IMR-90 (cell line): ENCODE measurements at regions not wholly inside any gene's neighbourhood (a gene's known extent, or its start where the extent isn't known, plus 50 kb on each side); places are given as distances from the start of the nearest gene placed in this dataset.
A peak's percentile ranks its signal among the peaks of the same experiment; 100 is the strongest.

Experiments used
- ATAC-seq: fragments of 200-7000 bp; cut with Tn5 transposase; 2 replicates; pipeline ENCODE4 v1.9.1; 2020; ENCODE audit warnings: low read depth, mild to moderate bottlenecking, moderate library complexity
- BruUV-seq: library from RNA; stranded (reverse); fragments of 400-500 nt; replicated peaks from 2 replicates; lab custom pipeline; 2021; lab: Mats Ljungman, UMichigan
- CTCF ChIA-PET: fragments of 300-600 bp; formaldehyde crosslinking; extraction: SDS; loops from one replicate; lab custom pipeline; 2021; ENCODE audit warnings: antibody characterized with exemption; lab: Yijun Ruan, JAX
- POLR2A ChIA-PET: fragments of 300-600 bp; sonication (Branson Sonifier 250); formaldehyde crosslinking; loops from one replicate; lab custom pipeline; 2022; ENCODE audit warnings: antibody characterized with exemption; ENCODE audit not compliant: unreplicated experiment; lab: Charles Lee
- DNase-seq: peaks from one replicate; pipeline ENCODE4 v3.0.0; 2013
- H2AFZ ChIP-seq: replicated peaks from 2 replicates; pipeline ENCODE3; 2013; ENCODE audit warnings: low read length, mild to moderate bottlenecking; ENCODE audit not compliant: poor library complexity
- H2AK5ac ChIP-seq: 2 replicates; pipeline ENCODE4 v1.6.1; 2013; ENCODE audit warnings: low read depth, low read length, inconsistent platforms
- H2AK9ac ChIP-seq: replicated peaks from 2 replicates; pipeline ENCODE3; 2013; ENCODE audit warnings: mild to moderate bottlenecking, low read depth, low read length, moderate library complexity; ENCODE audit not compliant: poor library complexity
- H2BK120ac ChIP-seq: 2 replicates; pipeline ENCODE4 v1.6.1; 2013; ENCODE audit warnings: low read depth, low read length, inconsistent platforms
- H2BK15ac ChIP-seq: 3 replicates; pipeline ENCODE4 v1.6.1; 2013; ENCODE audit warnings: low read depth, low read length, inconsistent platforms
- H2BK20ac ChIP-seq: 2 replicates; pipeline ENCODE4 v1.6.1; 2013; ENCODE audit warnings: low read depth, mild to moderate bottlenecking, inconsistent platforms, low read length, moderate library complexity
- H2BK5ac ChIP-seq: 2 replicates; pipeline ENCODE4 v1.6.1; 2013; ENCODE audit warnings: mild to moderate bottlenecking, low read depth, low read length, inconsistent platforms; ENCODE audit not compliant: poor library complexity, severe bottlenecking
- H3K14ac ChIP-seq: replicated peaks from 2 replicates; pipeline ENCODE4 v1.6.1; 2013; ENCODE audit warnings: low read depth, low read length, inconsistent platforms
- H3K18ac ChIP-seq: 2 replicates; pipeline ENCODE4 v1.6.1; 2013; ENCODE audit warnings: low read depth, low read length, control low read depth
- H3K23ac ChIP-seq: 2 replicates; pipeline ENCODE4 v1.6.1; 2013; ENCODE audit warnings: low read depth, low read length, inconsistent platforms
- H3K27ac ChIP-seq: 2 replicates; pipeline ENCODE4 v1.5.1; 2013; ENCODE audit warnings: mild to moderate bottlenecking, control low read depth, low read length; ENCODE audit not compliant: insufficient read depth
- H3K27me3 ChIP-seq: 2 replicates; pipeline ENCODE4 v1.6.1; 2013; ENCODE audit warnings: low read length; ENCODE audit not compliant: control insufficient read depth, insufficient read depth
- H3K36me3 ChIP-seq: 2 replicates; pipeline ENCODE4 v1.6.1; 2013; ENCODE audit warnings: low read length, mixed read lengths; ENCODE audit not compliant: control insufficient read depth, insufficient read depth
- H3K4ac ChIP-seq: 2 replicates; pipeline ENCODE4 v1.6.1; 2013; ENCODE audit warnings: low read depth, low read length, inconsistent platforms
- H3K4me1 ChIP-seq: 2 replicates; pipeline ENCODE4 v1.6.1; 2013; ENCODE audit warnings: low read length, mixed read lengths; ENCODE audit not compliant: control insufficient read depth, insufficient read depth
- H3K4me2 ChIP-seq: 2 replicates; pipeline ENCODE4 v1.6.1; 2013; ENCODE audit warnings: low read depth, mild to moderate bottlenecking, control low read depth, low read length, moderate library complexity
- H3K4me3 ChIP-seq: 2 replicates; pipeline ENCODE4 v1.5.1; 2013; ENCODE audit warnings: low read depth, mild to moderate bottlenecking, control low read depth, low read length, moderate library complexity; ENCODE audit not compliant: insufficient read depth
- H3K56ac ChIP-seq: 2 replicates; pipeline ENCODE4 v1.6.1; 2013; ENCODE audit warnings: low read length, inconsistent platforms; ENCODE audit not compliant: insufficient read depth; ENCODE audit errors: extremely low read depth
- H3K79me1 ChIP-seq, 2 experiments: 2 replicates each; pipeline ENCODE4 v1.6.1; 2013; ENCODE audit warnings: low read length in 2 of 2, inconsistent platforms in 1 of 2, low read depth in 1 of 2
- H3K9ac ChIP-seq: 2 replicates; pipeline ENCODE4 v1.6.1; 2013; ENCODE audit warnings: low read depth, low read length, control low read depth
- H3K9me1 ChIP-seq: 2 replicates; pipeline ENCODE4 v1.6.1; 2013; ENCODE audit warnings: low read length, inconsistent platforms; ENCODE audit not compliant: insufficient read depth
- H3K9me3 ChIP-seq: 2 replicates; pipeline ENCODE4 v1.6.1; 2013; ENCODE audit warnings: low read length; ENCODE audit not compliant: control insufficient read depth, insufficient read depth
- H4K20me1 ChIP-seq: 2 replicates; pipeline ENCODE4 v1.6.1; 2013; ENCODE audit warnings: low read length, inconsistent platforms; ENCODE audit not compliant: insufficient read depth
- H4K5ac ChIP-seq: 2 replicates; pipeline ENCODE4 v1.6.1; 2013; ENCODE audit warnings: mild to moderate bottlenecking, low read depth, low read length, control low read depth
- H4K8ac ChIP-seq, 2 experiments: 2 replicates each; pipeline ENCODE4 v1.6.1; 2013; ENCODE audit warnings: low read depth in 2 of 2, low read length in 2 of 2, control low read depth in 1 of 2, inconsistent platforms in 1 of 2
- H4K91ac ChIP-seq: 2 replicates; pipeline ENCODE4 v1.6.1; 2013; ENCODE audit warnings: low read depth, low read length, inconsistent platforms; ENCODE audit not compliant: insufficient read depth
- BHLHE40 ChIP-seq: fragments of 150-350 bp; IDR thresholded peaks from 2 replicates; pipeline ENCODE4 v1.6.1; 2016; ENCODE audit warnings: mild to moderate bottlenecking, low read depth, low read length
- CHD1 ChIP-seq: IDR thresholded peaks from 2 replicates; pipeline ENCODE4 v1.6.1; 2012; ENCODE audit warnings: low read depth, low read length, improper control_type of control experiment
- FOS ChIP-seq: fragments of 150-350 bp; IDR thresholded peaks from 2 replicates; pipeline ENCODE4 v1.6.1; 2016; ENCODE audit warnings: low read depth, low read length
- MAFK ChIP-seq: IDR thresholded peaks from 2 replicates; pipeline ENCODE4 v1.6.1; 2012; ENCODE audit warnings: low read depth, low read length, improper control_type of control experiment
- MXI1 ChIP-seq: IDR thresholded peaks from 2 replicates; pipeline ENCODE4 v1.6.1; 2012; ENCODE audit warnings: low read depth, mild to moderate bottlenecking, low read length, moderate library complexity, borderline replicate concordance
- NFE2L2 ChIP-seq: fragments of 150-350 bp; IDR thresholded peaks from 2 replicates; pipeline ENCODE4 v1.6.1; 2016; ENCODE audit warnings: low read depth, mild to moderate bottlenecking, low read length
- POLR2A ChIP-seq: IDR thresholded peaks from 2 replicates; pipeline ENCODE4 v1.6.1; 2012; ENCODE audit warnings: mild to moderate bottlenecking, low read depth, low read length
- RCOR1 ChIP-seq: IDR thresholded peaks from 2 replicates; pipeline ENCODE4 v1.6.1; 2012; ENCODE audit warnings: mild to moderate bottlenecking, low read length, improper control_type of control experiment; ENCODE audit not compliant: insufficient replicate concordance
- RFX5 ChIP-seq: IDR thresholded peaks from 2 replicates; pipeline ENCODE4 v1.8.0; 2012; ENCODE audit warnings: low read depth, mild to moderate bottlenecking, low read length, moderate library complexity
- SMC3 ChIP-seq: fragments of 150-350 bp; IDR thresholded peaks from 2 replicates; pipeline ENCODE4 v1.6.1; 2016; ENCODE audit warnings: low read depth, mild to moderate bottlenecking, antibody characterized with exemption, low read length, moderate library complexity
- WGBS, 2 experiments: methylation state at CpG; one replicate each; pipeline versions ENCODE4 v1.1.5 to v1.1.7; 2013; ENCODE audit warnings: missing lambda C conversion rate in 2 of 2; ENCODE audit not compliant: insufficient read length in 1 of 2; ENCODE audit errors: extremely low coverage in 2 of 2; 5-methylcytosine and 5-hydroxymethylcytosine counted together
- dilution Hi-C: fragments of 300-500 bp; cut with HindIII; formaldehyde crosslinking; loops from one replicate; pipeline ENCODE4 v1.14.3; 2018; ENCODE audit warnings: low sequenced_read_pairs; ENCODE audit not compliant: unreplicated experiment
- in situ Hi-C: fragments of 300-500 bp; cut with MboI; formaldehyde crosslinking; loops from 3 replicates; pipeline ENCODE4 v1.14.3; 2019; ENCODE audit warnings: low sequenced_read_pairs, inconsistent platforms, mixed read lengths
- intact Hi-C: fragments of 100-400 bp; cut with micrococcal nuclease; formaldehyde crosslinking; loops from 2 replicates; pipeline ENCODE4 v1.10.0; 2022
- TF ChIP-seq, protein P1 (sequence below): fragments of 150-350 bp; IDR thresholded peaks from 2 replicates; pipeline ENCODE4 v1.6.1; 2016; ENCODE audit warnings: low read depth, mild to moderate bottlenecking, low read length, moderate library complexity, borderline replicate concordance
- TF ChIP-seq, protein P2 (sequence below): fragments of 150-350 bp; IDR thresholded peaks from 2 replicates; pipeline ENCODE4 v1.6.1; 2017; ENCODE audit warnings: mild to moderate bottlenecking, antibody characterized with exemption, low read length, low read depth
- TF ChIP-seq, protein P3 (sequence below): conservative IDR thresholded peaks from 2 replicates; pipeline ENCODE4 v1.5.1; 2012; ENCODE audit warnings: mild to moderate bottlenecking, low read depth, low read length, improper control_type of control experiment

DNA sequence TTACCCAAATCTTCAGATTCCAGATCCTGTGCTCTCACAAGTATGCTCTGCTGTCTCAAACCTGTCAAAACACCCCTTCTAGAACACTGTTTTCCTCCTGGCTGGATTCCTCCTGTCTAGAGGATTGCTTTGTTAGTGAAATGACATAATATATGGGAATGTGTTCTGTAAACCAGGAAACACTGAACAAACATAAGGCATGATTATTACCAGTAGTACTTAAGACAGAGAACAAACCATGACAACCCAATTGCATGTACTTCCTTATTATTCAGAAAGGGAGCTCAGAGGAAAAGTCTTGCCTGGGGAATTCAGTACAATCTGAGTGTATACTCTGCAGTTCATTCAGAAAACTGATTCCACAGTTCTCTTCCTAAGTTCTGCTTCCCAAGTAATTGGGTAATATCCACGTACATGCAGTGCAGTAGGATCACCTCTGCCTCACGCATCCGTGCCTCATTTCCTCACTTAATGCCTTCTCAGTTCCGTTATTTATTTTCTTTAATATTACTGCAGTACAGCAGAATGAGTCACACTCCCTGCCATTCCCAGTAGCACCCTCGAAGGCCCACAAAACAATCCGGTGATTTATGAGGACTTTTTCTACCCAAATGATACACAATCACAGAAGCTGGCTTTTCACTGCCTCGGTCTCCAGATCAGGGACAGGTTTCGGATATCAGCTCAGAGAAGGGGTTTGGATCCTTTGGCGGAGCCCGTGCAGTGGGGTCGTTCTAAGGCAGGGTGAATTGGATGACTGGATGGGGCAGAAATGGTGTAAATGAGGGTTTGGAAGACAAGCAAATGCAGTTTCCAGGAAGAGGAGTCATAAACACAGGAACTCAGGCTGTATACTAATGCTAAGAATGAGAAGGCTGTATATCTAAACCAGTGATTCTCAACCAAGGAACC is 896.9 kb downstream of the KCNA4 start:
- Histone ChIP-seq H2BK20ac (peak overlapping the region; percentile 99), H3K14ac (peak overlapping the region; percentile 96), H3K27me3 (no peaks in the 10 kb centered on the region), H2BK15ac (peak overlapping the region; percentile 72), H2BK5ac (peak overlapping the region; percentile 99), H2AFZ (peak overlapping the region; percentile 72), H3K4ac (peak overlapping the region; percentile 99), H3K4me1 (peaks cover 9% of the 10 kb centered on the region), H3K79me1 (no peaks in the 10 kb centered on the region; a peak in 1 of 4 replicates), H3K18ac (peak overlapping the region; percentile 98), H3K4me2 (peak overlapping the region; percentile 79), H3K9ac (peak overlapping the region; percentile 89), H3K27ac (peak overlapping the region; percentile 92), H2AK9ac (no peak overlapping the region), H3K4me3 (peak overlapping the region; percentile 23; the same call in 1 of the 2 replicates), H4K91ac (peak overlapping the region; percentile 98), H3K36me3 (no peaks in the 10 kb centered on the region), H4K20me1 (no peaks in the 10 kb centered on the region), H3K9me3 (no peaks in the 10 kb centered on the region), H2AK5ac (peak overlapping the region; percentile 86), H3K23ac (peak overlapping the region; percentile 98), H3K9me1 (peaks cover 4% of the 10 kb centered on the region; the same call in 1 of the 2 replicates), H2BK120ac (peak overlapping the region; percentile 99), H4K8ac (peak overlapping the region; percentile 56 to 94), H4K5ac (peak overlapping the region; percentile 96), H3K56ac (peak overlapping the region; percentile 100)
- ChIA-PET POLR2A (interaction anchor here (0.7 to 1.4 kb wide), 5 partner anchors 67 to 1421 kb away, joined by 3 to 10 read pairs (median 3); no protein-coding TSS in a partner anchor), CTCF (interaction anchor here (0.9 to 2.3 kb wide), 3 partner anchors 40 to 209 kb away, joined by 3 to 7 read pairs (median 3); no protein-coding TSS in a partner anchor)
- DNase-seq (peak; percentile 99), ATAC-seq (peak; percentile 86)
- WGBS, 2 experiments = 0% methylated on average over 3 of the region's 11 CpGs; no CpG with 5 or more reads in 1 of the 2 experiments
- dilution Hi-C loops = no loop called here
- BruUV-seq = TSS peak; percentile 81
- intact Hi-C loops = loop anchor here (1.0 to 5.0 kb wide), 6 partner anchors 52 to 363 kb away; no protein-coding TSS in a partner anchor
- in situ Hi-C loops = no loop called here
- TF ChIP-seq, protein P1, sequence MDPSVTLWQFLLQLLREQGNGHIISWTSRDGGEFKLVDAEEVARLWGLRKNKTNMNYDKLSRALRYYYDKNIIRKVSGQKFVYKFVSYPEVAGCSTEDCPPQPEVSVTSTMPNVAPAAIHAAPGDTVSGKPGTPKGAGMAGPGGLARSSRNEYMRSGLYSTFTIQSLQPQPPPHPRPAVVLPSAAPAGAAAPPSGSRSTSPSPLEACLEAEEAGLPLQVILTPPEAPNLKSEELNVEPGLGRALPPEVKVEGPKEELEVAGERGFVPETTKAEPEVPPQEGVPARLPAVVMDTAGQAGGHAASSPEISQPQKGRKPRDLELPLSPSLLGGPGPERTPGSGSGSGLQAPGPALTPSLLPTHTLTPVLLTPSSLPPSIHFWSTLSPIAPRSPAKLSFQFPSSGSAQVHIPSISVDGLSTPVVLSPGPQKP = no peak
- TF ChIP-seq RCOR1 (no peak), BHLHE40 (peak; percentile 80), SMC3 (no peak), RFX5 (no peak), NFE2L2 (peak; percentile 69), MXI1 (no peak), MAFK (no peak), POLR2A (peak; percentile 26; the same call in 1 of the 2 replicates), CHD1 (no peak), FOS (peak; percentile 97)
- TF ChIP-seq, protein P2, sequence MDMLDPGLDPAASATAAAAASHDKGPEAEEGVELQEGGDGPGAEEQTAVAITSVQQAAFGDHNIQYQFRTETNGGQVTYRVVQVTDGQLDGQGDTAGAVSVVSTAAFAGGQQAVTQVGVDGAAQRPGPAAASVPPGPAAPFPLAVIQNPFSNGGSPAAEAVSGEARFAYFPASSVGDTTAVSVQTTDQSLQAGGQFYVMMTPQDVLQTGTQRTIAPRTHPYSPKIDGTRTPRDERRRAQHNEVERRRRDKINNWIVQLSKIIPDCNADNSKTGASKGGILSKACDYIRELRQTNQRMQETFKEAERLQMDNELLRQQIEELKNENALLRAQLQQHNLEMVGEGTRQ = no peak
- TF ChIP-seq, protein P3, sequence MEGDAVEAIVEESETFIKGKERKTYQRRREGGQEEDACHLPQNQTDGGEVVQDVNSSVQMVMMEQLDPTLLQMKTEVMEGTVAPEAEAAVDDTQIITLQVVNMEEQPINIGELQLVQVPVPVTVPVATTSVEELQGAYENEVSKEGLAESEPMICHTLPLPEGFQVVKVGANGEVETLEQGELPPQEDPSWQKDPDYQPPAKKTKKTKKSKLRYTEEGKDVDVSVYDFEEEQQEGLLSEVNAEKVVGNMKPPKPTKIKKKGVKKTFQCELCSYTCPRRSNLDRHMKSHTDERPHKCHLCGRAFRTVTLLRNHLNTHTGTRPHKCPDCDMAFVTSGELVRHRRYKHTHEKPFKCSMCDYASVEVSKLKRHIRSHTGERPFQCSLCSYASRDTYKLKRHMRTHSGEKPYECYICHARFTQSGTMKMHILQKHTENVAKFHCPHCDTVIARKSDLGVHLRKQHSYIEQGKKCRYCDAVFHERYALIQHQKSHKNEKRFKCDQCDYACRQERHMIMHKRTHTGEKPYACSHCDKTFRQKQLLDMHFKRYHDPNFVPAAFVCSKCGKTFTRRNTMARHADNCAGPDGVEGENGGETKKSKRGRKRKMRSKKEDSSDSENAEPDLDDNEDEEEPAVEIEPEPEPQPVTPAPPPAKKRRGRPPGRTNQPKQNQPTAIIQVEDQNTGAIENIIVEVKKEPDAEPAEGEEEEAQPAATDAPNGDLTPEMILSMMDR = no peak
